ENCODE measurements at regions not wholly inside any gene's neighbourhood (a gene's known extent, or its start where the extent isn't known, plus 50 kb on each side); places are given as distances from the start of the nearest gene placed in this dataset.

- H3K9me3 ChIP-seq: peaks cover 0 to 15% (median 6%) of the 10 kb centered on the region in 11 donors
- no peak overlapping the region for H3K4me3 ChIP-seq
- no peaks in the 10 kb centered on the region for H3K4me1 ChIP-seq
- ATAC-seq: no peak
- 88 to 89% methylated on average over 1 of the region's 1 CpG for WGBS, 2 donors
- intact Hi-C loops (cut with DNase I): no loop called here
- TF ChIP-seq CTCF (IDR thresholded peaks at IDR 0.05): no peak
- no peaks in the 10 kb centered on the region for H3K36me3 ChIP-seq
- no peak for DNase-seq
- H3K27me3 ChIP-seq: no peaks in the 10 kb centered on the region
- no peak overlapping the region for H3K27ac ChIP-seq
Measured at GRCh38 chr5:110852541-110852940, 113.7 kb downstream of the SLC25A46 start.

- intact Hi-C loops (cut with DNase I): no loop called here
- DNase-seq (no peak), ATAC-seq (no peak)
- Histone ChIP-seq H3K27me3 (no peaks in the 10 kb centered on the region), H3K9me3 (peaks cover 0 to 12% (median 5%) of the 10 kb centered on the region in 11 donors), H3K4me1 (no peaks in the 10 kb centered on the region), H3K4me3 (no peak overlapping the region), H3K27ac (no peak overlapping the region), H3K36me3 (no peaks in the 10 kb centered on the region)
- no peak for TF ChIP-seq CTCF (IDR thresholded peaks at IDR 0.05)
- WGBS, 2 donors: 51 to 59% methylated on average over 3 of the region's 3 CpGs
Measured at GRCh38 chr5:110853267-110853666, 114.5 kb downstream of the SLC25A46 start.

GRCh38 chr5:110854200-110854599 is 115.4 kb downstream of the SLC25A46 start:
- ATAC-seq: peak in 1 of 8 donors; percentile 23
- Histone ChIP-seq H3K4me3 (no peak overlapping the region), H3K27me3 (no peaks in the 10 kb centered on the region), H3K36me3 (no peaks in the 10 kb centered on the region), H3K4me1 (no peaks in the 10 kb centered on the region), H3K9me3 (peaks cover 0 to 4% (median 0%) of the 10 kb centered on the region in 11 donors), H3K27ac (no peak overlapping the region)
- no peak for DNase-seq
- 34 to 38% methylated on average over 1 of the region's 1 CpG for WGBS, 2 donors
- TF ChIP-seq CTCF (IDR thresholded peaks at IDR 0.05): no peak
- intact Hi-C loops (cut with DNase I): no loop called here

GRCh38 chr5:110855961-110856360 is 117.2 kb downstream of the SLC25A46 start:
- no peak for TF ChIP-seq CTCF (IDR thresholded peaks at IDR 0.05)
- no peak overlapping the region for H3K4me3 ChIP-seq
- WGBS, 2 donors: 60 to 77% methylated on average over 1 of the region's 1 CpG
- no peaks in the 10 kb centered on the region for H3K36me3 ChIP-seq
- intact Hi-C loops (cut with DNase I): no loop called here
- H3K9me3 ChIP-seq: no peaks in the 10 kb centered on the region
- H3K4me1 ChIP-seq: no peaks in the 10 kb centered on the region
- no peak overlapping the region for H3K27ac ChIP-seq
- DNase-seq: no peak
- no peaks in the 10 kb centered on the region for H3K27me3 ChIP-seq
- no peak for ATAC-seq
